SK-N-SH treated with all-trans-retinoic acid at 6 μM for 48 hours (cell line): ENCODE measurements at regions not wholly inside any gene's neighbourhood (a gene's known extent, or its start where the extent isn't known, plus 50 kb on each side); places are given as distances from the start of the nearest gene placed in this dataset.

Experiments used
- ARNTL ChIP-seq: fragments of 450-650 bp; formaldehyde crosslinking; IDR thresholded peaks from 2 replicates; pipeline ENCODE4 v1.5.0; 2020; ENCODE audit warnings: low read depth, mild to moderate bottlenecking, moderate library complexity, borderline replicate concordance
- BACH2 ChIP-seq: fragments of 250-450 bp; sonication (Bioruptor Pico); IDR thresholded peaks from 2 replicates; pipeline ENCODE4 v1.9.0; 2021; ENCODE audit warnings: mild to moderate bottlenecking, borderline replicate concordance
- CREB5 ChIP-seq: fragments of 250-450 bp; sonication (Bioruptor Pico); IDR thresholded peaks from 2 replicates; pipeline ENCODE4 v1.5.1; 2020; ENCODE audit warnings: low read depth, mild to moderate bottlenecking, moderate library complexity
- CSRNP3 ChIP-seq: fragments of 250-450 bp; sonication (Bioruptor Pico); IDR thresholded peaks from 2 replicates; pipeline ENCODE4 v1.5.1; 2021; ENCODE audit warnings: mild to moderate bottlenecking, moderate library complexity
- ESRRG ChIP-seq: fragments of 250-450 bp; sonication (Bioruptor Pico); IDR thresholded peaks from 2 replicates; pipeline ENCODE4 v1.6.1; 2021; ENCODE audit warnings: mild to moderate bottlenecking
- GLIS3 ChIP-seq: fragments of 250-450 bp; sonication (Bioruptor Pico); IDR thresholded peaks from 2 replicates; pipeline ENCODE4 v1.5.0; 2020; ENCODE audit warnings: mild to moderate bottlenecking, moderate library complexity
- ISL1 ChIP-seq: fragments of 250-450 bp; sonication (Bioruptor Pico); IDR thresholded peaks from 2 replicates; pipeline ENCODE4 v2.1.2; 2022; ENCODE audit warnings: mild to moderate bottlenecking, moderate library complexity
- RARB ChIP-seq: fragments of 250-450 bp; sonication (Bioruptor Pico); IDR thresholded peaks from 2 replicates; pipeline ENCODE4 v1.8.0; 2021; ENCODE audit warnings: mild to moderate bottlenecking, moderate library complexity
- SNAI2 ChIP-seq: fragments of 250-450 bp; sonication (Bioruptor Pico); IDR thresholded peaks from 2 replicates; pipeline ENCODE4 v1.5.0; 2020; ENCODE audit warnings: mild to moderate bottlenecking, moderate library complexity
- TCF4 ChIP-seq: fragments of 250-450 bp; sonication (Bioruptor Pico); IDR thresholded peaks from 2 replicates; pipeline ENCODE4 v1.8.0; 2021; ENCODE audit warnings: mild to moderate bottlenecking, moderate library complexity, borderline replicate concordance
- ZFP30 ChIP-seq: fragments of 450-650 bp; formaldehyde crosslinking; IDR thresholded peaks from 2 replicates; pipeline ENCODE4 v1.5.0; 2022; ENCODE audit warnings: mild to moderate bottlenecking, moderate library complexity
- ZNF565 ChIP-seq: fragments of 450-650 bp; formaldehyde crosslinking; conservative IDR thresholded peaks from 2 replicates; pipeline ENCODE4 v1.5.0; 2020; ENCODE audit warnings: low read depth, mild to moderate bottlenecking, moderate library complexity
- ZNF8 ChIP-seq: fragments of 450-650 bp; formaldehyde crosslinking; IDR thresholded peaks from 2 replicates; pipeline ENCODE4 v1.5.0; 2020; ENCODE audit warnings: mild to moderate bottlenecking, moderate library complexity
- TF ChIP-seq, protein P1 (sequence below): fragments of 250-450 bp; sonication (Bioruptor Pico); IDR thresholded peaks from 2 replicates; pipeline ENCODE4 v1.8.0; 2020; ENCODE audit warnings: mild to moderate bottlenecking, moderate library complexity, borderline replicate concordance

DNA sequence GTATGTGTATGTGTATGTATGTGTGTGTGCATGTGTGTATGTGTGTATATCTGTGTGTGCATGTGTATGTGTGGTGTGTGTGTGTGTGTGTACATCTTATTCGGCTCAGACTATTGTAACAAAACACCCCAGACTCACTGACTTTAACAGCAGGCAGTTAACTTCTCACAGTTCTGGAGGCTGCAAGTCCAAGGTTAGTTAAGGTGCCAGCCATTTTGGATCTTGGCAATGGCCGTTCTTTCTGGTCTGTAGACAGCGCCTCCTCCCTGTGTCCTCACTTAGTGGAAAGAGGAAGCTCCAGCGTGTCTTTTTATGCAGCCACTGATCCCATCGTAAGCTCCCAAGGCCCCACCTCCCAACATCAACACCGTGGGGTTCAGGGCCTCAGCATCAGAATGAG, 128.3 kb upstream of the THBS2 start:
- TF ChIP-seq BACH2 (CRISPR knock-in tag) (no peak), ZNF565 (no peak), TCF4 (CRISPR knock-in tag) (no peak), ZFP30 (CRISPR knock-in tag) (no peak), RARB (CRISPR knock-in tag) (no peak), ARNTL (CRISPR knock-in tag) (no peak), ZNF8 (CRISPR knock-in tag) (no peak), CREB5 (CRISPR knock-in tag) (no peak), SNAI2 (CRISPR knock-in tag) (no peak), GLIS3 (CRISPR knock-in tag) (no peak), ESRRG (CRISPR knock-in tag) (no peak), CSRNP3 (no peak), ISL1 (CRISPR knock-in tag) (no peak)
- TF ChIP-seq, protein P1, sequence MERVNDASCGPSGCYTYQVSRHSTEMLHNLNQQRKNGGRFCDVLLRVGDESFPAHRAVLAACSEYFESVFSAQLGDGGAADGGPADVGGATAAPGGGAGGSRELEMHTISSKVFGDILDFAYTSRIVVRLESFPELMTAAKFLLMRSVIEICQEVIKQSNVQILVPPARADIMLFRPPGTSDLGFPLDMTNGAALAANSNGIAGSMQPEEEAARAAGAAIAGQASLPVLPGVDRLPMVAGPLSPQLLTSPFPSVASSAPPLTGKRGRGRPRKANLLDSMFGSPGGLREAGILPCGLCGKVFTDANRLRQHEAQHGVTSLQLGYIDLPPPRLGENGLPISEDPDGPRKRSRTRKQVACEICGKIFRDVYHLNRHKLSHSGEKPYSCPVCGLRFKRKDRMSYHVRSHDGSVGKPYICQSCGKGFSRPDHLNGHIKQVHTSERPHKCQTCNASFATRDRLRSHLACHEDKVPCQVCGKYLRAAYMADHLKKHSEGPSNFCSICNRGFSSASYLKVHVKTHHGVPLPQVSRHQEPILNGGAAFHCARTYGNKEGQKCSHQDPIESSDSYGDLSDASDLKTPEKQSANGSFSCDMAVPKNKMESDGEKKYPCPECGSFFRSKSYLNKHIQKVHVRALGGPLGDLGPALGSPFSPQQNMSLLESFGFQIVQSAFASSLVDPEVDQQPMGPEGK (CRISPR knock-in tag) = no peak
